ENCODE measurements at regions not wholly inside any gene's neighbourhood (a gene's known extent, or its start where the extent isn't known, plus 50 kb on each side); places are given as distances from the start of the nearest gene placed in this dataset.

GRCh38 chr12:42759622-42760273 lies 170.2 kb upstream of the PRICKLE1 start:
- H3K36me3 Mint-ChIP-seq (ENCODE audit: insufficient read depth, unreplicated experiment) = peaks cover 7% of the 10 kb centered on the region
- BruUV-seq (replicated peaks) = no TSS peak
- H3K27ac Mint-ChIP-seq (ENCODE audit: low read depth, unreplicated experiment) = peak overlapping the region; percentile 9
- DNase-seq (ENCODE audit: unreplicated experiment) = peak; percentile 80
- peaks cover 6% of the 10 kb centered on the region for H3K9me3 Mint-ChIP-seq (ENCODE audit: unreplicated experiment)
- POLR2A ChIA-PET = interaction anchor here (0.8 to 1.7 kb wide), 6 partner anchors 15 to 522 kb away, joined by 3 to 4 read pairs (median 4); no protein-coding TSS in a partner anchor
- CTCF ChIA-PET = interaction anchor here (0.5 to 2.2 kb wide), 4 partner anchors 15 to 522 kb away, joined by 3 to 9 read pairs (median 4); no protein-coding TSS in a partner anchor
- peaks cover 40% of the 10 kb centered on the region for H3K4me1 Mint-ChIP-seq (ENCODE audit: insufficient read depth, unreplicated experiment)
- no peak overlapping the region for H3K4me3 Mint-ChIP-seq (ENCODE audit: unreplicated experiment)
- no peaks in the 10 kb centered on the region for H3K27me3 Mint-ChIP-seq (ENCODE audit: insufficient read depth, unreplicated experiment)
- no peak for TF ChIP-seq CTCF (IDR thresholded peaks at IDR 0.05; ENCODE audit: unreplicated experiment)
- intact Hi-C loops (cut with micrococcal nuclease) = no loop called here

- H3K36me3 Mint-ChIP-seq (ENCODE audit: insufficient read depth, unreplicated experiment) = peaks cover 7% of the 10 kb centered on the region
- CTCF ChIA-PET = interaction anchor here (1.2 to 2.2 kb wide), 3 partner anchors 14 to 523 kb away, joined by 3 to 9 read pairs (median 4); no protein-coding TSS in a partner anchor
- H3K4me1 Mint-ChIP-seq (ENCODE audit: insufficient read depth, unreplicated experiment) = peaks cover 40% of the 10 kb centered on the region
- POLR2A ChIA-PET = interaction anchor here (0.6 to 1.0 kb wide), 3 partner anchors 21 to 157 kb away, joined by 3 to 4 read pairs (median 4); no protein-coding TSS in a partner anchor
- no peak for DNase-seq (ENCODE audit: unreplicated experiment)
- BruUV-seq (replicated peaks) = no TSS peak
- no peak overlapping the region for H3K4me3 Mint-ChIP-seq (ENCODE audit: unreplicated experiment)
- no peaks in the 10 kb centered on the region for H3K27me3 Mint-ChIP-seq (ENCODE audit: insufficient read depth, unreplicated experiment)
- intact Hi-C loops (cut with micrococcal nuclease) = no loop called here
- no peak for TF ChIP-seq CTCF (IDR thresholded peaks at IDR 0.05; ENCODE audit: unreplicated experiment)
- H3K9me3 Mint-ChIP-seq (ENCODE audit: unreplicated experiment) = peaks cover 6% of the 10 kb centered on the region
- H3K27ac Mint-ChIP-seq (ENCODE audit: low read depth, unreplicated experiment) = peak overlapping the region; percentile 9
These were observed 169.3 kb upstream of the PRICKLE1 start for GRCh38 chr12:42758806-42759205.

- peaks cover 7% of the 10 kb centered on the region for H3K36me3 Mint-ChIP-seq (ENCODE audit: insufficient read depth, unreplicated experiment)
- peaks cover 5% of the 10 kb centered on the region for H3K9me3 Mint-ChIP-seq (ENCODE audit: unreplicated experiment)
- DNase-seq (ENCODE audit: unreplicated experiment) = no peak
- H3K4me3 Mint-ChIP-seq (ENCODE audit: unreplicated experiment) = no peak overlapping the region
- H3K4me1 Mint-ChIP-seq (ENCODE audit: insufficient read depth, unreplicated experiment) = peaks cover 39% of the 10 kb centered on the region
- CTCF ChIA-PET = interaction anchor here (0.6 to 0.7 kb wide), 5 partner anchors 11 to 332 kb away, joined by 3 read pairs; no protein-coding TSS in a partner anchor
- intact Hi-C loops (cut with micrococcal nuclease) = no loop called here
- no peaks in the 10 kb centered on the region for H3K27me3 Mint-ChIP-seq (ENCODE audit: insufficient read depth, unreplicated experiment)
- BruUV-seq (replicated peaks) = no TSS peak
- H3K27ac Mint-ChIP-seq (ENCODE audit: low read depth, unreplicated experiment) = no peak overlapping the region
- POLR2A ChIA-PET = no interaction called here
- no peak for TF ChIP-seq CTCF (IDR thresholded peaks at IDR 0.05; ENCODE audit: unreplicated experiment)
These were observed 168.1 kb upstream of the PRICKLE1 start for GRCh38 chr12:42757624-42758119.

- Mint-ChIP-seq H3K36me3 (ENCODE audit: insufficient read depth, unreplicated experiment) (peaks cover 7% of the 10 kb centered on the region), H3K27me3 (ENCODE audit: insufficient read depth, unreplicated experiment) (no peaks in the 10 kb centered on the region), H3K9me3 (ENCODE audit: unreplicated experiment) (no peaks in the 10 kb centered on the region), H3K4me1 (ENCODE audit: insufficient read depth, unreplicated experiment) (peaks cover 32% of the 10 kb centered on the region), H3K27ac (ENCODE audit: low read depth, unreplicated experiment) (peak overlapping the region; percentile 82), H3K4me3 (ENCODE audit: unreplicated experiment) (no peak overlapping the region)
- POLR2A ChIA-PET = no interaction called here
- TF ChIP-seq CTCF (IDR thresholded peaks at IDR 0.05; ENCODE audit: unreplicated experiment) = no peak
- no TSS peak for BruUV-seq (replicated peaks)
- DNase-seq (ENCODE audit: unreplicated experiment) = peak; percentile 75
- CTCF ChIA-PET = interaction anchor here (0.6 to 0.7 kb wide), 3 partner anchors 82 to 285 kb away, joined by 3 read pairs; no protein-coding TSS in a partner anchor
- intact Hi-C loops (cut with micrococcal nuclease) = no loop called here
These were observed 167.5 kb upstream of the PRICKLE1 start for GRCh38 chr12:42756841-42757623.
